H1 (cell line): ENCODE measurements at regions not wholly inside any gene's neighbourhood (a gene's known extent, or its start where the extent isn't known, plus 50 kb on each side); places are given as distances from the start of the nearest gene placed in this dataset.
"Not testable (repeated sequence)": the region's sequence is repeated elsewhere in the genome, so short reads cannot be mapped to it uniquely, and the experiment has no call there.

Experiments used
- CTCF ChIA-PET: fragments of 300-600 bp; sonication (Branson Sonifier 250); formaldehyde crosslinking; loops from one replicate; lab custom pipeline; 2021; ENCODE audit not compliant: partially characterized antibody; lab: Charles Lee
- POLR2A ChIA-PET: fragments of 300-600 bp; sonication (Branson Sonifier 250); formaldehyde crosslinking; loops from one replicate; lab custom pipeline; 2021; ENCODE audit warnings: inconsistent platforms; ENCODE audit not compliant: partially characterized antibody; lab: Charles Lee
- DNase-seq, 2 experiments: peaks; one replicate each; pipeline versions ENCODE4 v3.0.0 to v3.0.0-alpha.2; 2010 to 2022; ENCODE audit warnings: low spot score in 2 of 2, low read depth in 1 of 2, mixed read lengths in 1 of 2
- FAIRE-seq: peaks from 2 replicates; lab custom pipeline; 2011; peaks lifted over from hg19 to GRCh38; lab: Jason Lieb, UNC
- H2AFZ ChIP-seq: 2 replicates; pipeline ENCODE4 v1.8.1; 2012; ENCODE audit warnings: low read length, inconsistent platforms
- H2AK5ac ChIP-seq: 2 replicates; pipeline ENCODE4 v1.6.1; 2013; ENCODE audit warnings: low read depth, low read length
- H2BK120ac ChIP-seq: replicated peaks from 2 replicates; pipeline ENCODE3; 2013; ENCODE audit warnings: low read depth, low read length, inconsistent platforms
- H2BK12ac ChIP-seq: 2 replicates; pipeline ENCODE4 v1.6.1; 2013; ENCODE audit warnings: low read depth, low read length
- H2BK15ac ChIP-seq: 2 replicates; pipeline ENCODE4 v1.6.1; 2013; ENCODE audit warnings: low read length
- H2BK20ac ChIP-seq: 2 replicates; pipeline ENCODE4 v1.6.1; 2013; ENCODE audit warnings: low read length
- H2BK5ac ChIP-seq: 2 replicates; pipeline ENCODE4 v1.6.1; 2013; ENCODE audit warnings: low read depth, low read length
- H3K14ac ChIP-seq: 2 replicates; pipeline ENCODE4 v1.6.1; 2013; ENCODE audit warnings: inconsistent platforms; ENCODE audit not compliant: insufficient read length
- H3K18ac ChIP-seq: 2 replicates; pipeline ENCODE4 v1.6.1; 2013; ENCODE audit warnings: low read length; ENCODE audit errors: extremely low read depth
- H3K23ac ChIP-seq: 2 replicates; pipeline ENCODE4 v1.6.1; 2013; ENCODE audit warnings: inconsistent platforms; ENCODE audit not compliant: insufficient read length
- H3K23me2 ChIP-seq: 2 replicates; pipeline ENCODE4 v1.6.1; 2013; ENCODE audit warnings: low read depth, low read length
- H3K27ac ChIP-seq: 2 replicates; pipeline ENCODE4 v1.6.1; 2011; ENCODE audit warnings: low read depth, low read length, inconsistent platforms
- H3K27me3 ChIP-seq, 4 experiments: replicated peaks in 1 of 4; 1 replicate in 1 of 4; 2 replicates in 3 of 4; pipeline versions ENCODE4 v1.6.1 to v1.8.1; 2011 to 2013; ENCODE audit warnings: low read length in 3 of 4, mild to moderate bottlenecking in 3 of 4, inconsistent platforms in 2 of 4, mixed read lengths in 2 of 4, moderate library complexity in 1 of 4; ENCODE audit not compliant: control insufficient read depth in 3 of 4, insufficient read depth in 3 of 4; ENCODE audit errors: extremely low read depth in 1 of 4
- H3K36me3 ChIP-seq, 4 experiments: 2 replicates each; pipeline versions ENCODE4 v1.6.1 to v1.8.1; 2011 to 2013; ENCODE audit warnings: mild to moderate bottlenecking in 4 of 4, low read length in 3 of 4, moderate library complexity in 2 of 4, control low read depth in 1 of 4, inconsistent platforms in 1 of 4; ENCODE audit not compliant: insufficient read depth in 4 of 4, control insufficient read depth in 2 of 4
- H3K4ac ChIP-seq: replicated peaks from 2 replicates; pipeline ENCODE3; 2013; ENCODE audit warnings: low read length, low read depth, mixed read lengths, inconsistent platforms; ENCODE audit not compliant: insufficient read length
- H3K4me1 ChIP-seq, 4 experiments: replicated peaks in 1 of 4; 1 replicate in 1 of 4; 2 replicates in 3 of 4; pipeline versions ENCODE4 v1.6.1 to v1.8.1; 2011 to 2013; ENCODE audit warnings: low read length in 3 of 4, inconsistent platforms in 2 of 4, mixed read lengths in 1 of 4; ENCODE audit not compliant: insufficient read depth in 4 of 4, control insufficient read depth in 3 of 4
- H3K4me2 ChIP-seq, 2 experiments: 2 replicates each; pipeline versions ENCODE4 v1.6.1 to v1.8.1; 2011 to 2013; ENCODE audit warnings: low read depth in 2 of 2, low read length in 2 of 2, control low read depth in 1 of 2, inconsistent platforms in 1 of 2, mild to moderate bottlenecking in 1 of 2; ENCODE audit not compliant: insufficient read depth in 1 of 2
- H3K4me3 ChIP-seq, 4 experiments: fragments of 200-600, 300-600 bp in 1 of 4; sonication (generic), shearing (Covaris generic), sonication (Bioruptor Twin) in 1 of 4; 2 replicates each; pipeline versions ENCODE4 v1.5.1 to v1.8.1; 2011 to 2016; ENCODE audit warnings: low read length in 4 of 4, low read depth in 3 of 4, control low read depth in 2 of 4, inconsistent platforms in 2 of 4, mild to moderate bottlenecking in 2 of 4, mixed read lengths in 1 of 4, moderate library complexity in 1 of 4; ENCODE audit not compliant: insufficient read depth in 2 of 4; ENCODE audit errors: extremely low read depth in 1 of 4
- H3K56ac ChIP-seq: replicated peaks from 2 replicates; pipeline ENCODE3; 2013; ENCODE audit warnings: low read depth, mild to moderate bottlenecking, mixed read lengths, low read length, inconsistent platforms; ENCODE audit not compliant: insufficient read length
- H3K79me1 ChIP-seq: 2 replicates; pipeline ENCODE4 v1.6.1; 2013; ENCODE audit warnings: low read depth, low read length, control low read depth
- H3K79me2 ChIP-seq, 2 experiments: 2 replicates each; pipeline versions ENCODE4 v1.6.1 to v1.8.1; 2012 to 2013; ENCODE audit warnings: low read length in 2 of 2, mild to moderate bottlenecking in 2 of 2, inconsistent platforms in 1 of 2; ENCODE audit not compliant: insufficient read depth in 2 of 2, control insufficient read depth in 1 of 2
- H3K9ac ChIP-seq, 4 experiments: replicated peaks in 1 of 4; 1 replicate in 1 of 4; 2 replicates in 3 of 4; pipeline versions ENCODE4 v1.6.1 to v1.8.1; 2011 to 2013; ENCODE audit warnings: low read depth in 3 of 4, low read length in 3 of 4, control low read depth in 2 of 4, mild to moderate bottlenecking in 2 of 4, moderate library complexity in 2 of 4, inconsistent platforms in 1 of 4; ENCODE audit errors: extremely low read depth in 1 of 4
- H3K9me3 ChIP-seq, 2 experiments: 2 replicates each; pipeline versions ENCODE4 v1.6.1 to v1.8.1; 2012 to 2013; ENCODE audit warnings: mild to moderate bottlenecking in 2 of 2, moderate library complexity in 2 of 2, control low read depth in 1 of 2, inconsistent platforms in 1 of 2, low read depth in 1 of 2, low read length in 1 of 2, mixed read lengths in 1 of 2; ENCODE audit not compliant: insufficient read depth in 2 of 2
- H4K20me1 ChIP-seq, 2 experiments: replicated peaks in 1 of 2; 2 replicates each; pipeline versions ENCODE3 to v1.8.1; 2011 to 2013; ENCODE audit warnings: inconsistent platforms in 2 of 2, low read length in 2 of 2, mild to moderate bottlenecking in 1 of 2; ENCODE audit not compliant: insufficient read depth in 2 of 2, control insufficient read depth in 1 of 2
- H4K5ac ChIP-seq: 2 replicates; pipeline ENCODE4 v1.6.1; 2013; ENCODE audit warnings: low read length, low read depth, mixed read lengths, inconsistent platforms; ENCODE audit not compliant: insufficient read length
- H4K8ac ChIP-seq: 2 replicates; pipeline ENCODE4 v1.8.0; 2013; ENCODE audit warnings: mild to moderate bottlenecking, moderate library complexity, low read length, inconsistent platforms; ENCODE audit not compliant: insufficient read depth; ENCODE audit errors: extremely low read depth
- H4K91ac ChIP-seq: replicated peaks from 2 replicates; pipeline ENCODE3; 2013; ENCODE audit warnings: low read length, mixed read lengths, inconsistent platforms; ENCODE audit not compliant: insufficient read length
- WGBS, 2 experiments: shearing (Covaris generic) in 1 of 2; methylation state at CpG; one replicate each; pipeline versions ENCODE4 v1.1.6 to v1.1.7; 2013 to 2015; ENCODE audit warnings: low lambda C conversion rate in 2 of 2, mixed read lengths in 2 of 2, inconsistent platforms in 1 of 2, low coverage in 1 of 2, missing lambda C conversion rate in 1 of 2; ENCODE audit not compliant: insufficient replicate concordance in 2 of 2, insufficient coverage in 1 of 2, insufficient read length in 1 of 2; ENCODE audit errors: extremely low coverage in 1 of 2, missing lambda C conversion rate in 1 of 2; 5-methylcytosine and 5-hydroxymethylcytosine counted together

GRCh38 chr16:29248940-29249318, 157.6 kb downstream of the NPIPB11 start:
- H2BK120ac ChIP-seq, H2BK15ac ChIP-seq, H3K4me2 ChIP-seq, H2AK5ac ChIP-seq, H3K4ac ChIP-seq, H3K23me2 ChIP-seq, DNase-seq, H3K23ac ChIP-seq, H4K20me1 ChIP-seq, H3K9ac ChIP-seq, H3K4me3 ChIP-seq, H4K91ac ChIP-seq, H3K56ac ChIP-seq, H3K4me1 ChIP-seq, H3K14ac ChIP-seq, H3K27ac ChIP-seq, H3K36me3 ChIP-seq, FAIRE-seq, H4K8ac ChIP-seq, H3K9me3 ChIP-seq, H2BK12ac ChIP-seq, H4K5ac ChIP-seq, H2BK5ac ChIP-seq, H3K18ac ChIP-seq, H2AFZ ChIP-seq, H2BK20ac ChIP-seq, CTCF ChIA-PET, H3K79me1 ChIP-seq, POLR2A ChIA-PET, H3K79me2 ChIP-seq, H3K27me3 ChIP-seq: not testable (repeated sequence)
- WGBS, 2 experiments = 98% methylated on average over 8 of the region's 8 CpGs; no CpG with 5 or more reads in 1 of the 2 experiments

- H3K4me2 ChIP-seq, FAIRE-seq, H3K23me2 ChIP-seq, H2BK15ac ChIP-seq, H2BK5ac ChIP-seq, H4K8ac ChIP-seq, POLR2A ChIA-PET, DNase-seq, H3K4me3 ChIP-seq, H3K4me1 ChIP-seq, CTCF ChIA-PET, H3K9me3 ChIP-seq, H2AK5ac ChIP-seq, H3K18ac ChIP-seq, H3K79me2 ChIP-seq, H3K27ac ChIP-seq, H3K36me3 ChIP-seq, H2BK20ac ChIP-seq, H3K4ac ChIP-seq, H4K20me1 ChIP-seq, H3K9ac ChIP-seq, H3K23ac ChIP-seq, H2AFZ ChIP-seq, H3K27me3 ChIP-seq, H4K91ac ChIP-seq, H3K56ac ChIP-seq, H2BK120ac ChIP-seq, H2BK12ac ChIP-seq, H3K14ac ChIP-seq, H3K79me1 ChIP-seq, H4K5ac ChIP-seq: not testable (repeated sequence)
- 84% methylated on average over 10 of the region's 18 CpGs; no CpG with 5 or more reads in 1 of the 2 experiments for WGBS, 2 experiments
Observed at GRCh38 chr16:29248306-29248939, 158.1 kb downstream of the NPIPB11 start.
